ENCODE measurements at regions not wholly inside any gene's neighbourhood (a gene's known extent, or its start where the extent isn't known, plus 50 kb on each side); places are given as distances from the start of the nearest gene placed in this dataset.
"Not testable (repeated sequence)": the region's sequence is repeated elsewhere in the genome, so short reads cannot be mapped to it uniquely, and the experiment has no call there.

GRCh38 chr4:17033025-17033767 lies 134.8 kb upstream of the LDB2 start:
- Mint-ChIP-seq H3K4me3 (no peak overlapping the region), H3K36me3 (no peaks in the 10 kb centered on the region), H3K4me1 (no peaks in the 10 kb centered on the region), H3K27ac (no peak overlapping the region), H3K9me3 (no peaks in the 10 kb centered on the region), H3K27me3 (peaks cover 5% of the 10 kb centered on the region)

- no peaks in the 10 kb centered on the region for H3K36me3 Mint-ChIP-seq
- peaks cover 10% of the 10 kb centered on the region for H3K27me3 Mint-ChIP-seq
- H3K9me3 Mint-ChIP-seq = no peaks in the 10 kb centered on the region
- no peak overlapping the region for H3K27ac Mint-ChIP-seq
- no peak overlapping the region for H3K4me3 Mint-ChIP-seq
- H3K4me1 Mint-ChIP-seq = no peaks in the 10 kb centered on the region
These were observed 132.1 kb upstream of the LDB2 start for GRCh38 chr4:17030543-17030942.

- H3K4me3 Mint-ChIP-seq = no peak overlapping the region
- no peaks in the 10 kb centered on the region for H3K36me3 Mint-ChIP-seq
- no peaks in the 10 kb centered on the region for H3K9me3 Mint-ChIP-seq
- no peak overlapping the region for H3K27ac Mint-ChIP-seq
- peaks cover 10% of the 10 kb centered on the region for H3K27me3 Mint-ChIP-seq
- H3K4me1 Mint-ChIP-seq = no peaks in the 10 kb centered on the region
These were observed 131.5 kb upstream of the LDB2 start for GRCh38 chr4:17029964-17030363.

- H3K27me3 Mint-ChIP-seq = peaks cover 12% of the 10 kb centered on the region
- no peak overlapping the region for H3K4me3 Mint-ChIP-seq
- no peaks in the 10 kb centered on the region for H3K9me3 Mint-ChIP-seq
- no peak overlapping the region for H3K27ac Mint-ChIP-seq
- no peaks in the 10 kb centered on the region for H3K4me1 Mint-ChIP-seq
- no peaks in the 10 kb centered on the region for H3K36me3 Mint-ChIP-seq
These were observed 131.0 kb upstream of the LDB2 start for GRCh38 chr4:17029432-17029831.

GRCh38 chr4:17027495-17027894 lies 129.1 kb upstream of the LDB2 start:
- H3K4me1 Mint-ChIP-seq = no peaks in the 10 kb centered on the region

GRCh38 chr4:17024425-17024824 lies 126.0 kb upstream of the LDB2 start:
- H3K4me1 Mint-ChIP-seq = no peaks in the 10 kb centered on the region
- no peaks in the 10 kb centered on the region for H3K36me3 Mint-ChIP-seq
- peaks cover 16% of the 10 kb centered on the region for H3K27me3 Mint-ChIP-seq
- H3K9me3 Mint-ChIP-seq = no peaks in the 10 kb centered on the region
- no peak overlapping the region for H3K4me3 Mint-ChIP-seq
- H3K27ac Mint-ChIP-seq = no peak overlapping the region

More at GRCh38 chr4:17027495-17027894, 129.1 kb upstream of the LDB2 start:
- Mint-ChIP-seq H3K27ac (no peak overlapping the region), H3K4me3 (no peak overlapping the region), H3K36me3 (no peaks in the 10 kb centered on the region), H3K9me3 (no peaks in the 10 kb centered on the region), H3K27me3 (peaks cover 15% of the 10 kb centered on the region)

GRCh38 chr4:17020901-17021300 lies 122.5 kb upstream of the LDB2 start:
- Mint-ChIP-seq H3K4me3 (no peak overlapping the region), H3K36me3 (no peaks in the 10 kb centered on the region), H3K9me3 (no peaks in the 10 kb centered on the region), H3K27ac (no peak overlapping the region), H3K4me1 (no peaks in the 10 kb centered on the region), H3K27me3 (peaks cover 10% of the 10 kb centered on the region)

- no peaks in the 10 kb centered on the region for H3K36me3 Mint-ChIP-seq
- no peaks in the 10 kb centered on the region for H3K9me3 Mint-ChIP-seq
- H3K4me3 Mint-ChIP-seq = no peak overlapping the region
- no peaks in the 10 kb centered on the region for H3K4me1 Mint-ChIP-seq
- H3K27me3 Mint-ChIP-seq = peaks cover 10% of the 10 kb centered on the region
- H3K27ac Mint-ChIP-seq = no peak overlapping the region
These were observed 122.0 kb upstream of the LDB2 start for GRCh38 chr4:17020451-17020850.

GRCh38 chr4:17018621-17019020 lies 120.2 kb upstream of the LDB2 start:
- H3K27me3 Mint-ChIP-seq, H3K27ac Mint-ChIP-seq, H3K4me1 Mint-ChIP-seq, H3K4me3 Mint-ChIP-seq, H3K36me3 Mint-ChIP-seq, H3K9me3 Mint-ChIP-seq: not testable (repeated sequence)

GRCh38 chr4:17018013-17018412 lies 119.6 kb upstream of the LDB2 start:
- H3K4me3 Mint-ChIP-seq = no peak overlapping the region
- no peak overlapping the region for H3K27ac Mint-ChIP-seq
- no peaks in the 10 kb centered on the region for H3K36me3 Mint-ChIP-seq
- H3K27me3 Mint-ChIP-seq = peaks cover 7% of the 10 kb centered on the region
- H3K4me1 Mint-ChIP-seq = no peaks in the 10 kb centered on the region
- H3K9me3 Mint-ChIP-seq = no peaks in the 10 kb centered on the region

GRCh38 chr4:17013382-17014006 lies 115.0 kb upstream of the LDB2 start:
- Mint-ChIP-seq H3K27ac (no peak overlapping the region), H3K36me3 (no peaks in the 10 kb centered on the region), H3K4me3 (no peak overlapping the region), H3K4me1 (no peaks in the 10 kb centered on the region), H3K9me3 (no peaks in the 10 kb centered on the region), H3K27me3 (no peaks in the 10 kb centered on the region)

- H3K36me3 Mint-ChIP-seq = no peaks in the 10 kb centered on the region
- no peak overlapping the region for H3K27ac Mint-ChIP-seq
- H3K27me3 Mint-ChIP-seq = peaks cover 1% of the 10 kb centered on the region
- H3K4me1 Mint-ChIP-seq = no peaks in the 10 kb centered on the region
- H3K4me3 Mint-ChIP-seq = no peak overlapping the region
- H3K9me3 Mint-ChIP-seq = no peaks in the 10 kb centered on the region
These were observed 114.0 kb upstream of the LDB2 start for GRCh38 chr4:17012451-17012850.

GRCh38 chr4:17010426-17011087 lies 112.1 kb upstream of the LDB2 start:
- peaks cover 1% of the 10 kb centered on the region for H3K27me3 Mint-ChIP-seq
- no peak overlapping the region for H3K4me3 Mint-ChIP-seq
- no peak overlapping the region for H3K27ac Mint-ChIP-seq
- no peaks in the 10 kb centered on the region for H3K9me3 Mint-ChIP-seq
- H3K36me3 Mint-ChIP-seq = no peaks in the 10 kb centered on the region
- H3K4me1 Mint-ChIP-seq = no peaks in the 10 kb centered on the region

- Mint-ChIP-seq H3K4me1 (no peaks in the 10 kb centered on the region), H3K27me3 (peaks cover 1% of the 10 kb centered on the region), H3K4me3 (no peak overlapping the region), H3K9me3 (no peaks in the 10 kb centered on the region), H3K27ac (no peak overlapping the region), H3K36me3 (no peaks in the 10 kb centered on the region)
These were observed 111.5 kb upstream of the LDB2 start for GRCh38 chr4:17009871-17010367.

GRCh38 chr4:17008834-17009345 lies 110.4 kb upstream of the LDB2 start:
- Mint-ChIP-seq H3K27me3 (peaks cover 1% of the 10 kb centered on the region), H3K36me3 (no peaks in the 10 kb centered on the region), H3K27ac (no peak overlapping the region), H3K4me1 (no peaks in the 10 kb centered on the region), H3K9me3 (no peaks in the 10 kb centered on the region), H3K4me3 (no peak overlapping the region)

Data from activated naive CD4-positive, alpha-beta T cell treated with anti-CD3 and anti-CD28 coated beads, Interleukin-2, amount 50 U/mL, for 24 hours (primary cell).